ENCODE measurements at regions not wholly inside any gene's neighbourhood (a gene's known extent, or its start where the extent isn't known, plus 50 kb on each side); places are given as distances from the start of the nearest gene placed in this dataset.

GRCh38 chr11:92380882-92381281 lies 156.3 kb downstream of the FAT3 start (continued):
- TF ChIP-seq ZBTB20 (CRISPR knock-in tag; IDR thresholded peaks at IDR 0.05; ENCODE audit: borderline replicate concordance, low read depth) (no peak), ZNF160 (CRISPR knock-in tag; IDR thresholded peaks at IDR 0.05) (no peak), ZNF652 (CRISPR knock-in tag; IDR thresholded peaks at IDR 0.05; ENCODE audit: borderline replicate concordance, low read depth) (no peak), SNAI1 (CRISPR knock-in tag; IDR thresholded peaks at IDR 0.05; ENCODE audit: borderline replicate concordance) (no peak), ZNF558 (CRISPR knock-in tag; IDR thresholded peaks at IDR 0.05; ENCODE audit: borderline replicate concordance) (no peak)

GRCh38 chr11:92382311-92382710 lies 157.7 kb downstream of the FAT3 start:
- H3K9ac ChIP-seq (ENCODE audit: insufficient read depth, low read depth, low read length), result no peak overlapping the region
- H3K36me3 ChIP-seq (replicated peaks in 1 of 2; ENCODE audit: control insufficient read depth in 1 of 2, insufficient read depth in 2 of 2, low read length in 2 of 2), result no peaks in the 10 kb centered on the region
- intact Hi-C loops (cut with micrococcal nuclease; ENCODE audit: unreplicated experiment) (no loop called here), in situ Hi-C loops (cut with HindIII; ENCODE audit: extremely low pct_ligation_motif_present, low pct_unique_long_range_greater_than_20kb) (no loop called here)
- no peak overlapping the region for H3K4me3 ChIP-seq (replicated peaks in 1 of 3; ENCODE audit: insufficient read depth in 1 of 3, low read depth in 2 of 3, low read length in 3 of 3)
- ChIA-PET POLR2A (no interaction called here), CTCF (ENCODE audit: low intra/inter-chr PET ratio, low total read pairs) (no interaction called here)
- no peaks in the 10 kb centered on the region for H3K4me1 ChIP-seq (ENCODE audit: insufficient read depth, low read length)
- DNase-seq (ENCODE audit: low spot score), result no peak
- H2AFZ ChIP-seq (ENCODE audit: low read length), result no peak overlapping the region
- BruUV-seq (replicated peaks), result no TSS peak
- WGBS (ENCODE audit: low lambda C conversion rate), result 10% methylated on average over 3 of the region's 3 CpGs
- no peak overlapping the region for H3K4me2 ChIP-seq (ENCODE audit: low read depth, low read length)
- H3K27ac ChIP-seq (ENCODE audit: extremely low read length, insufficient read depth, low read length), result no peak overlapping the region
- no peaks in the 10 kb centered on the region for H3K79me2 ChIP-seq (ENCODE audit: insufficient read depth, low read length)
- TF ChIP-seq ZNF746 (CRISPR knock-in tag; IDR thresholded peaks at IDR 0.05) (no peak), HES4 (CRISPR knock-in tag; IDR thresholded peaks at IDR 0.05; ENCODE audit: borderline replicate concordance) (no peak)
- ATAC-seq, result no peak
- H3K9me3 ChIP-seq (ENCODE audit: low read length), result no peaks in the 10 kb centered on the region
- no peak for FAIRE-seq
- H3K27me3 ChIP-seq (ENCODE audit: control insufficient read depth in 1 of 2, insufficient read depth in 2 of 2, low read length in 2 of 2), result no peaks in the 10 kb centered on the region
- no peaks in the 10 kb centered on the region for H4K20me1 ChIP-seq (ENCODE audit: insufficient read depth, low read length)

GRCh38 chr11:92383430-92383829 lies 158.8 kb downstream of the FAT3 start:
- Histone ChIP-seq H3K9me3 (ENCODE audit: low read length) (no peaks in the 10 kb centered on the region), H3K4me1 (ENCODE audit: insufficient read depth, low read length) (no peaks in the 10 kb centered on the region), H3K27ac (ENCODE audit: extremely low read length, insufficient read depth, low read length) (no peak overlapping the region), H3K36me3 (replicated peaks in 1 of 2; ENCODE audit: control insufficient read depth in 1 of 2, insufficient read depth in 2 of 2, low read length in 2 of 2) (no peaks in the 10 kb centered on the region), H3K4me2 (ENCODE audit: low read depth, low read length) (no peak overlapping the region), H3K4me3 (replicated peaks in 1 of 3; ENCODE audit: insufficient read depth in 1 of 3, low read depth in 2 of 3, low read length in 3 of 3) (no peak overlapping the region), H4K20me1 (ENCODE audit: insufficient read depth, low read length) (no peaks in the 10 kb centered on the region), H3K27me3 (ENCODE audit: control insufficient read depth in 1 of 2, insufficient read depth in 2 of 2, low read length in 2 of 2) (no peaks in the 10 kb centered on the region), H2AFZ (ENCODE audit: low read length) (no peak overlapping the region), H3K9ac (ENCODE audit: insufficient read depth, low read depth, low read length) (no peak overlapping the region), H3K79me2 (ENCODE audit: insufficient read depth, low read length) (no peaks in the 10 kb centered on the region)
- FAIRE-seq, result no peak
- ChIA-PET POLR2A (no interaction called here), CTCF (ENCODE audit: low intra/inter-chr PET ratio, low total read pairs) (no interaction called here)
- WGBS (ENCODE audit: low lambda C conversion rate), result 5% methylated on average over 1 of the region's 1 CpG
- no peak for DNase-seq (ENCODE audit: low spot score)
- no peak for ATAC-seq
- in situ Hi-C loops (cut with HindIII; ENCODE audit: extremely low pct_ligation_motif_present, low pct_unique_long_range_greater_than_20kb) (no loop called here), intact Hi-C loops (cut with micrococcal nuclease; ENCODE audit: unreplicated experiment) (no loop called here)
- BruUV-seq (replicated peaks), result no TSS peak
- TF ChIP-seq DMTF1 (CRISPR knock-in tag; IDR thresholded peaks at IDR 0.05) (no peak), ZSCAN21 (CRISPR knock-in tag; IDR thresholded peaks at IDR 0.05; ENCODE audit: borderline replicate concordance) (no peak), RNF2 (conservative IDR thresholded peaks at IDR 0.05; ENCODE audit: low read depth) (no peak), NR3C1 (CRISPR knock-in tag; IDR thresholded peaks at IDR 0.05) (no peak), ZNF614 (CRISPR knock-in tag; IDR thresholded peaks at IDR 0.05; ENCODE audit: borderline replicate concordance) (no peak), IRF9 (CRISPR knock-in tag; IDR thresholded peaks at IDR 0.05; ENCODE audit: borderline replicate concordance) (no peak), HINFP (CRISPR knock-in tag; IDR thresholded peaks at IDR 0.05; ENCODE audit: low read depth) (no peak)
